ENCODE measurements at regions not wholly inside any gene's neighbourhood (a gene's known extent, or its start where the extent isn't known, plus 50 kb on each side); places are given as distances from the start of the nearest gene placed in this dataset.

GRCh38 chr12:75954041-75954440 lies 77.5 kb downstream of the PHLDA1 start:
- no peak for TF ChIP-seq CTCF (IDR thresholded peaks at IDR 0.05)
- no peak for TF ChIP-seq POLR2A (IDR thresholded peaks at IDR 0.05)

Data from body of pancreas (tissue), 4 donors.